HL-60 (cell line): ENCODE measurements at regions not wholly inside any gene's neighbourhood (a gene's known extent, or its start where the extent isn't known, plus 50 kb on each side); places are given as distances from the start of the nearest gene placed in this dataset.

Experiments
- CTCF ChIP-seq: IDR thresholded peaks from one replicate; pipeline ENCODE4 v1.5.1; 2011; ENCODE audit warnings: low read length, control low read depth, inconsistent platforms; ENCODE audit not compliant: insufficient read depth
- GABPA ChIP-seq: IDR thresholded peaks from 2 replicates; pipeline ENCODE4 v1.6.1; 2012; ENCODE audit warnings: low read depth
- POLR2AphosphoS5 ChIP-seq: IDR thresholded peaks from 2 replicates; pipeline ENCODE4 v1.6.1; 2012; ENCODE audit warnings: low read depth
- REST ChIP-seq: IDR thresholded peaks from 2 replicates; pipeline ENCODE4 v1.6.1; 2012; ENCODE audit warnings: low read depth; ENCODE audit not compliant: insufficient replicate concordance
- SPI1 ChIP-seq: IDR thresholded peaks from 2 replicates; pipeline ENCODE4 v1.6.1; 2012; ENCODE audit warnings: low read depth, mild to moderate bottlenecking, borderline replicate concordance

- TF ChIP-seq CTCF (no peak), POLR2AphosphoS5 (no peak), REST (no peak), GABPA (no peak), SPI1 (no peak)
Observed at GRCh38 chr4:84070289-84070688, 428.8 kb downstream of the NKX6-1 start.
